GM10266 (cell line): ENCODE measurements at regions not wholly inside any gene's neighbourhood (a gene's known extent, or its start where the extent isn't known, plus 50 kb on each side); places are given as distances from the start of the nearest gene placed in this dataset.

Experiments
- DNase-seq: peaks from one replicate; pipeline ENCODE4 v3.0.0; 2012; ENCODE audit errors: extremely low spot score
- CTCF ChIP-seq: IDR thresholded peaks from 2 replicates; pipeline ENCODE4 v1.5.1; 2012; ENCODE audit warnings: mild to moderate bottlenecking, low read depth; ENCODE audit not compliant: control insufficient read depth, insufficient read depth; ENCODE audit errors: missing control alignments

GRCh38 chr19:46928951-46929350, 68.2 kb downstream of the ARHGAP35 start:
- no peak for DNase-seq
- TF ChIP-seq CTCF, result no peak

GRCh38 chr19:46931202-46931601, 70.4 kb downstream of the ARHGAP35 start:
- no peak for DNase-seq
- no peak for TF ChIP-seq CTCF

GRCh38 chr19:46932346-46932745, 71.5 kb downstream of the ARHGAP35 start:
- TF ChIP-seq CTCF, result no peak
- DNase-seq, result no peak

- no peak for DNase-seq
- no peak for TF ChIP-seq CTCF
Measured at GRCh38 chr19:46935066-46935663, 74.4 kb downstream of the ARHGAP35 start.

GRCh38 chr19:46943150-46943946, 76.3 kb upstream of the NPAS1 start:
- TF ChIP-seq CTCF, result no peak
- no peak for DNase-seq

GRCh38 chr19:46944123-46944748, 75.4 kb upstream of the NPAS1 start:
- DNase-seq, result no peak
- TF ChIP-seq CTCF, result no peak
